PC-9 (cell line): ENCODE measurements at regions not wholly inside any gene's neighbourhood (a gene's known extent, or its start where the extent isn't known, plus 50 kb on each side); places are given as distances from the start of the nearest gene placed in this dataset.

Experiments used
- CTCF ChIP-seq: fragments of 200-600 bp; sonication (generic); conservative IDR thresholded peaks from 2 replicates; pipeline ENCODE4 v1.6.1; 2017; ENCODE audit warnings: mixed run types, antibody characterized with exemption, mild to moderate bottlenecking, moderate library complexity
- EZH2 ChIP-seq: fragments of 200-600 bp; sonication (generic); IDR thresholded peaks from 2 replicates; pipeline ENCODE4 v1.8.0; 2017; ENCODE audit warnings: antibody characterized with exemption, low read depth

DNA sequence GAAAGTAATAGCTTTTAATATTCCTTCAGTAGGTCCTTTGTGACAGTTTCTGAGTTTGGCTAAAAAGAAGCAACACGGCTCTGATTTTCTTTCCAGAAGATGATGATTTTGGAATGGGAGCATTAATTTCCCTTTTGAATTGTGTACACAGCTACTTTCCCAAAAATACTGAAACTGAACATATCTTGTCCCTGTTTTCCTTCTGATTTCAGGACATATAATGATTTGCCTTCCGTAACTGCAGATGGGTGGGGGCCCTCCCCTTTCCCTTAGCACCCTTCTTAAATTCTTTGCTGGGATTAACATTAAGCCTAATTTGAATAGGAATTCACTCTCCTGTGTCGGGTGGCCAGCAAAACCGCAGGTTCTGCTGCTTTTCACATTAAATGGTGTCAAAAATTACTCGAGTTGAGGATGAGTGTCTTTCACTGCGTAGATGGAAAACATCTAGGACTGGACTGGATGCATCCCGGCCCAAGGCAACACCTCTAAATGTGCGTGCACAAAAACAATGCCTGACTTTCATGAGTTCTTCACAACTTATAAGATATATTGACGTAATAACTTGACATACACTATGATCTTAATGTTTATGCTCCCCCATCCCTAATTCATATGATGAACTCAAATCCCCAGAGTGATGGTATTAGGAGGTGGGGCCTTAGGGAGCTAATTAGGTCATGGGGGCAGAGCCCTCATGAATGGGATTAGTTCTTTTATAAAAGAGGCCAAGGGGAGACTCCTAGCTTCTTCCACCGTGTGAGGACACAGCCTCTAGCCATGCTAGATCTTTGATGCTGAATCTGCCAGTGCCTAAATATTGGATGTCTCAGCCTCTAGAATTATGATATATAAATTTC, 158.1 kb downstream of the AEBP2 start:
- TF ChIP-seq CTCF: no peak
- TF ChIP-seq EZH2: no peak
